Skeletal muscle tissue (tissue), 3 donors: ENCODE measurements at regions not wholly inside any gene's neighbourhood (a gene's known extent, or its start where the extent isn't known, plus 50 kb on each side); places are given as distances from the start of the nearest gene placed in this dataset.
A peak's percentile ranks its signal among the peaks of the same experiment; 100 is the strongest.

Experiments used
- H3K27ac ChIP-seq: one replicate; pipeline ENCODE4 v1.7.0; 2013; ENCODE audit warnings: mild to moderate bottlenecking, low read depth, low read length, inconsistent platforms
- H3K27me3 ChIP-seq, 3 donors: one replicate each; pipeline ENCODE4 v1.7.0; 2013; ENCODE audit warnings: low read length in 3 of 3; ENCODE audit not compliant: control insufficient read depth in 3 of 3, insufficient read depth in 3 of 3
- H3K36me3 ChIP-seq, 3 donors: one replicate each; pipeline ENCODE4 v1.7.0; 2013; ENCODE audit warnings: low read length in 3 of 3; ENCODE audit not compliant: control insufficient read depth in 3 of 3, insufficient read depth in 3 of 3
- H3K4me1 ChIP-seq, 3 donors: one replicate each; pipeline ENCODE4 v1.7.0; 2013; ENCODE audit warnings: low read length in 3 of 3, mild to moderate bottlenecking in 3 of 3; ENCODE audit not compliant: control insufficient read depth in 3 of 3, insufficient read depth in 3 of 3
- H3K4me3 ChIP-seq, 3 donors: one replicate each; pipeline ENCODE4 v1.7.0; 2013; ENCODE audit warnings: low read length in 3 of 3
- H3K9ac ChIP-seq, 3 donors: one replicate each; pipeline ENCODE4 v1.7.0; 2013; ENCODE audit warnings: low read length in 3 of 3, mild to moderate bottlenecking in 3 of 3, moderate library complexity in 2 of 3, low read depth in 1 of 3
- H3K9me3 ChIP-seq, 3 donors: one replicate each; pipeline ENCODE4 v1.7.0; 2013; ENCODE audit warnings: low read length in 3 of 3; ENCODE audit not compliant: control insufficient read depth in 3 of 3
- donor health status: Osteomylitis.

GRCh38 chr11:45035413-45035812 is 84.7 kb upstream of the TP53I11 start:
- Histone ChIP-seq H3K4me3 (no peak overlapping the region), H3K36me3 (no peaks in the 10 kb centered on the region), H3K27me3 (peaks cover 0 to 3% (median 0%) of the 10 kb centered on the region in 3 donors), H3K9me3 (peaks cover 0 to 3% (median 0%) of the 10 kb centered on the region in 3 donors), H3K4me1 (no peaks in the 10 kb centered on the region), H3K9ac (no peak overlapping the region), H3K27ac (no peak overlapping the region)

- H3K9ac ChIP-seq = no peak overlapping the region
- no peaks in the 10 kb centered on the region for H3K36me3 ChIP-seq
- H3K27me3 ChIP-seq = peaks cover 0 to 3% (median 0%) of the 10 kb centered on the region in 3 donors
- H3K4me3 ChIP-seq = no peak overlapping the region
- no peaks in the 10 kb centered on the region for H3K4me1 ChIP-seq
- peaks cover 0 to 3% (median 0%) of the 10 kb centered on the region in 3 donors for H3K9me3 ChIP-seq
- H3K27ac ChIP-seq = no peak overlapping the region
Observed at GRCh38 chr11:45036010-45036409, 85.3 kb upstream of the TP53I11 start.

GRCh38 chr11:45036733-45037132 is 86.0 kb upstream of the TP53I11 start:
- no peaks in the 10 kb centered on the region for H3K4me1 ChIP-seq
- no peak overlapping the region for H3K27ac ChIP-seq
- H3K27me3 ChIP-seq = peaks cover 0 to 3% (median 0%) of the 10 kb centered on the region in 3 donors
- no peak overlapping the region for H3K4me3 ChIP-seq
- H3K9me3 ChIP-seq = peaks cover 0 to 3% (median 0%) of the 10 kb centered on the region in 3 donors
- H3K9ac ChIP-seq = no peak overlapping the region
- H3K36me3 ChIP-seq = no peaks in the 10 kb centered on the region

GRCh38 chr11:45037434-45038005 is 86.8 kb upstream of the TP53I11 start:
- Histone ChIP-seq H3K9ac (no peak overlapping the region), H3K4me1 (no peaks in the 10 kb centered on the region), H3K4me3 (no peak overlapping the region), H3K36me3 (no peaks in the 10 kb centered on the region), H3K9me3 (peaks cover 0 to 3% (median 0%) of the 10 kb centered on the region in 3 donors), H3K27me3 (peaks cover 0 to 3% (median 0%) of the 10 kb centered on the region in 3 donors), H3K27ac (no peak overlapping the region)

GRCh38 chr11:45038923-45039322 is 88.2 kb upstream of the TP53I11 start:
- Histone ChIP-seq H3K27me3 (peaks cover 0 to 3% (median 0%) of the 10 kb centered on the region in 3 donors), H3K9ac (no peak overlapping the region), H3K4me1 (no peaks in the 10 kb centered on the region), H3K27ac (no peak overlapping the region), H3K36me3 (no peaks in the 10 kb centered on the region), H3K9me3 (peaks cover 0 to 3% (median 0%) of the 10 kb centered on the region in 3 donors), H3K4me3 (no peak overlapping the region)

GRCh38 chr11:45041596-45041995 is 90.9 kb upstream of the TP53I11 start:
- Histone ChIP-seq H3K36me3 (no peaks in the 10 kb centered on the region), H3K4me3 (no peak overlapping the region), H3K9ac (no peak overlapping the region), H3K27ac (no peak overlapping the region), H3K9me3 (peaks cover 0 to 3% (median 0%) of the 10 kb centered on the region in 3 donors), H3K4me1 (peaks cover 6 to 9% (median 9%) of the 10 kb centered on the region in 3 donors), H3K27me3 (peaks cover 0 to 3% (median 0%) of the 10 kb centered on the region in 3 donors)

- H3K9ac ChIP-seq = no peak overlapping the region
- H3K36me3 ChIP-seq = no peaks in the 10 kb centered on the region
- H3K27me3 ChIP-seq = no peaks in the 10 kb centered on the region
- peaks cover 6 to 13% (median 13%) of the 10 kb centered on the region in 3 donors for H3K4me1 ChIP-seq
- H3K27ac ChIP-seq = no peak overlapping the region
- peaks cover 0 to 3% (median 0%) of the 10 kb centered on the region in 3 donors for H3K9me3 ChIP-seq
- H3K4me3 ChIP-seq = no peak overlapping the region
Observed at GRCh38 chr11:45042560-45042959, 91.9 kb upstream of the TP53I11 start.

- Histone ChIP-seq H3K27me3 (no peaks in the 10 kb centered on the region), H3K4me3 (no peak overlapping the region), H3K9ac (no peak overlapping the region), H3K9me3 (peaks cover 0 to 3% (median 0%) of the 10 kb centered on the region in 3 donors), H3K27ac (no peak overlapping the region), H3K4me1 (peaks cover 14 to 24% (median 23%) of the 10 kb centered on the region in 3 donors), H3K36me3 (no peaks in the 10 kb centered on the region)
Observed at GRCh38 chr11:45043755-45044475, 93.2 kb upstream of the TP53I11 start.

- H3K4me1 ChIP-seq = peaks cover 19 to 29% (median 29%) of the 10 kb centered on the region in 3 donors
Observed at GRCh38 chr11:45045683-45046471, 95.2 kb upstream of the TP53I11 start.

More at GRCh38 chr11:45045683-45046471, 95.2 kb upstream of the TP53I11 start:
- H3K27me3 ChIP-seq = no peaks in the 10 kb centered on the region
- no peak overlapping the region for H3K4me3 ChIP-seq
- peak overlapping the region; percentile 37 for H3K27ac ChIP-seq
- H3K36me3 ChIP-seq = no peaks in the 10 kb centered on the region
- no peaks in the 10 kb centered on the region for H3K9me3 ChIP-seq
- H3K9ac ChIP-seq = no peak overlapping the region
